HG03064 (cell line): ENCODE measurements at regions not wholly inside any gene's neighbourhood (a gene's known extent, or its start where the extent isn't known, plus 50 kb on each side); places are given as distances from the start of the nearest gene placed in this dataset.

Experiments used
- ATAC-seq: cut with Tn5 transposase; IDR thresholded peaks from one replicate; pipeline ENCODE4 v1.9.1; 2021; ENCODE audit warnings: low read depth; ENCODE audit not compliant: unreplicated experiment

- no peak for ATAC-seq
Observed at GRCh38 chr2:8219631-8220355, 462.1 kb upstream of the ID2 start.

GRCh38 chr2:8222979-8223694 lies 458.7 kb upstream of the ID2 start:
- ATAC-seq: no peak

- no peak for ATAC-seq
Observed at GRCh38 chr2:8223695-8224346, 458.0 kb upstream of the ID2 start.

- ATAC-seq: no peak
Observed at GRCh38 chr2:8224347-8225190, 457.3 kb upstream of the ID2 start.

- ATAC-seq: no peak
Observed at GRCh38 chr2:8225266-8225665, 456.6 kb upstream of the ID2 start.

- no peak for ATAC-seq
Observed at GRCh38 chr2:8225798-8226197, 456.1 kb upstream of the ID2 start.

GRCh38 chr2:8229546-8229986 lies 452.3 kb upstream of the ID2 start:
- ATAC-seq: peak; percentile 87

- no peak for ATAC-seq
Observed at GRCh38 chr2:8230466-8230865, 451.4 kb upstream of the ID2 start.

- no peak for ATAC-seq
Observed at GRCh38 chr2:8231902-8232301, 450.0 kb upstream of the ID2 start.

GRCh38 chr2:8232871-8233270 lies 449.0 kb upstream of the ID2 start:
- no peak for ATAC-seq

- ATAC-seq: peak; percentile 11
Observed at GRCh38 chr2:8234253-8234652, 447.6 kb upstream of the ID2 start.

GRCh38 chr2:8234757-8235374 lies 447.0 kb upstream of the ID2 start:
- ATAC-seq: peak; percentile 89

GRCh38 chr2:8235419-8235818 lies 446.4 kb upstream of the ID2 start:
- no peak for ATAC-seq

- ATAC-seq: no peak
Observed at GRCh38 chr2:8236391-8236790, 445.5 kb upstream of the ID2 start.

- ATAC-seq: no peak
Observed at GRCh38 chr2:8238521-8239230, 443.2 kb upstream of the ID2 start.

GRCh38 chr2:8239531-8240088 lies 442.2 kb upstream of the ID2 start:
- ATAC-seq: no peak

GRCh38 chr2:8241317-8241716 lies 440.5 kb upstream of the ID2 start:
- ATAC-seq: no peak

GRCh38 chr2:8242739-8243138 lies 439.1 kb upstream of the ID2 start:
- no peak for ATAC-seq

- ATAC-seq: no peak
Observed at GRCh38 chr2:8243748-8244400, 438.0 kb upstream of the ID2 start.
